Stimulated activated CD8-positive, alpha-beta memory T cell treated with anti-CD3 and anti-CD28 coated beads, Interleukin-15, amount 100 ng/mL, for 1 hour (primary cell): ENCODE measurements at regions not wholly inside any gene's neighbourhood (a gene's known extent, or its start where the extent isn't known, plus 50 kb on each side); places are given as distances from the start of the nearest gene placed in this dataset.
"Not testable (repeated sequence)": the region's sequence is repeated elsewhere in the genome, so short reads cannot be mapped to it uniquely, and the experiment has no call there.

ENCODE experiments used
- DNase-seq: peaks from one replicate; pipeline ENCODE4 v3.0.0-alpha.2; 2020; ENCODE audit warnings: low read depth

- no peak for DNase-seq
Measured at GRCh38 chr3:25945836-25946235, 155.9 kb downstream of the OXSM start.

GRCh38 chr3:25952133-25952532, 162.2 kb downstream of the OXSM start:
- no peak for DNase-seq

DNA sequence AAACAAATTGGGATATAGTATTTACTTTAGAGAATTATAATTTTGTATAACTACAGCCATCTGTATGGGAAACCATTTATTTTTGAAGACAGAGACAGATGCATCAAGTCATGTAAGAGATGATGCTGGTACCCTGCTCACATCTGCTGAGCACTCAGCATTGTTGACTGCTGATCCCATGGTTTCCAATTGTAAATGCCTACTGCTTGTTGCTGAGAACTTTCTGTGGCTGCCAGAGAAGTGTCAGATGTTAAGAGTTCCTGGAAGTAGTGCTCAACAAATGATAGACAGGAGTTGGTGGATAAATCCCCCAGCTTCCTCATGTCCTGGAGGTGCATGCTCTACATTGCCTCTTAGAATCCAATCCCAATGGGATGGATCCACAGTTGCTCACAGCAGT, 167.1 kb downstream of the OXSM start:
- no peak for DNase-seq

GRCh38 chr3:25960776-25961175, 170.9 kb downstream of the OXSM start:
- no peak for DNase-seq

- DNase-seq: no peak
Measured at GRCh38 chr3:25962255-25962654, 172.4 kb downstream of the OXSM start.

DNA sequence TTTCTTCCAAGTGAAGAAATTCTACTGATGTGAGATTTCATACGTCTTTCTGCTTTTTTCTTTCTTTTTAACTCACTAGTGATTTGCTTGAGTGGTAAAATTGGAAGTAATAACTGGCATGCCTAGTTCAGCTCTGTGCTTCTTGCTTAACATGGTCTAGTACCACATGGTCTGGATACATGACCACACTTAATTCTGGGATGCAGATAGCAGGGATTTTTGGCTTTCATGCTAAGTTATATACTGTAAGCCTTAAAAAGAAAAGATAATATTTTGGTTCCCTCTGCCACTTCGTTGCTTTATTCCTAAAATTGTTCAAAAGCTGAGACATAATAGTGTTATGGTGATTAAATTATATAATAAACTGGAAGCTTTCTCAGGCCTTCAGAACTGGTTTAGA, 174.3 kb downstream of the OXSM start:
- DNase-seq: no peak

DNA sequence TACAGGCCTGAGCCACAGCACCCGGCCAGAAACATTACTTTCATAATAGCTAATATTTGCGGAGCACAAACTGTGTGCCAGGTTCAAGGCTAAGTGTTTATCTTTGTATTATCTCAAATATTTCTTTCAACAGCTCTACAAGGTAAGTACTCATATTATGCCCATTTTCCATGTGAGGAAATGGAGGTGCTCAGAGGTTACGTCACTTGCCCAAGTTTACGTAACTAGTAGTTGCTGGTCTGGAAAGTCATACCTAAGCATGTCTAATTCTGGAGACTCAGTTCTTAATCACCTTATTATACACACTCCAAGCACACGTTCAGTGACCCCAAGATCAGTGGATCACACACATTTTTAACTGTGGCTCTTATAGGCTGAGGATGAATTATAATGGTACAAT, 177.5 kb downstream of the OXSM start:
- DNase-seq: no peak

GRCh38 chr3:25971736-25972135, 181.8 kb downstream of the OXSM start:
- no peak for DNase-seq

DNA sequence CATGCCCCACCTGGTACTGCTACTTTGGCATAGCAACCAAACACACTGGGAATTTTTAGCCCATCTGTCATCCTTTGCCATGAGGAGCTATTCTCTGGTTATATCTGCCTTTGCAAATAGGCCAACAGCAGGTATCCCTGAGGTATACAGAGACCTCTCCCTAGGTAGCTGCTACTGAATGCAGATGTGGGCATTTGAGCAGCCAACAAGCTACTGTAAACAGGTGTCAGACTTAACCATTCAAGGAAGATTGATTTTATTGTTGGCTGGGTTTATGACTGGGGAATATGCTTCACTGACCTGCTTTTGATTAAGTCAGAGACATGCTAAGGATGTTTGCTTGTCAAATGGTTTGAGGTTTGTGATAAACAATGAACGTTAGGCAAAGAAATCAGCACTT, 183.2 kb downstream of the OXSM start:
- DNase-seq: no peak

GRCh38 chr3:25982756-25983155, 192.9 kb downstream of the OXSM start:
- DNase-seq: no peak

GRCh38 chr3:25985621-25986020, 195.7 kb downstream of the OXSM start:
- no peak for DNase-seq

DNA sequence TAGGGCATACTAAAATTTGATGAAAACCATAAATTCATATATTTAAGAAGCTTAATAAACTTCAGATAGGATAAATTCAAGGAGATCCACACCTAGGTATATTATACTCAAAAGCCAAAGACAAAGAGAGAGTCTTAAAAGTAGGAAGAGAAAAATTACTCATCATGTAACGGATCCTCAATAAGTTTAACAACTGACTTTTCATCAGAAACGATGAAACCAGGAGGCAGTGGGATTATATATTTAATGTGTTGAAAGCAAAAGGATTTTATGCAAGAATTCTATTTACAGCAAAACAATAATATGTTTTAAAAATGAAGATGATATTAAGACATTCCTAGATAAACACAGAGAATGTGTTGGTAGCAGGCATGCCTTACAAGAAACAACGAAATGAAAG, 202.7 kb downstream of the OXSM start:
- no peak for DNase-seq

GRCh38 chr3:26004172-26004571, 214.3 kb downstream of the OXSM start:
- no peak for DNase-seq

- DNase-seq: no peak
Measured at GRCh38 chr3:26011276-26011675, 221.4 kb downstream of the OXSM start.

GRCh38 chr3:26012241-26012745, 222.4 kb downstream of the OXSM start:
- no peak for DNase-seq

DNA sequence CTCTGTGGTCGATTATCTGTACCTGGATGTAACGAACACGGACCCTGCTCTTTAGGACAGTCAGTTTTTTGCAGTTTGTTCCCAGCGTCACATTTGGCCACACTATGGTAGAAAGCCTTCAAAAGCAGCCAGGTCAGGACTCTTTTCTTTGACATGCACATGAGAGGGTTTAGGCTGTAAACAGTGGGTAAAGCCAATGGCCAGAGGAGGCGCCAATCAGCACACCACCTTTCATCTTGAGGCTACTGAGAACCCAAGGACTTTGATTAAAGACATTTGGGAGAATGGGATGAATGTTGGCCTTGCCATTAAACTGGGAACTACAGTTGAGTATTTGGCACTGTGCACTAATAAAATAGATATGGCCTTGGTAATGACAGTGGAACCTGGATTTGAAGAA, 225.9 kb downstream of the OXSM start:
- DNase-seq: no peak

- DNase-seq: no peak
Measured at GRCh38 chr3:26018889-26019288, 229.0 kb downstream of the OXSM start.

DNA sequence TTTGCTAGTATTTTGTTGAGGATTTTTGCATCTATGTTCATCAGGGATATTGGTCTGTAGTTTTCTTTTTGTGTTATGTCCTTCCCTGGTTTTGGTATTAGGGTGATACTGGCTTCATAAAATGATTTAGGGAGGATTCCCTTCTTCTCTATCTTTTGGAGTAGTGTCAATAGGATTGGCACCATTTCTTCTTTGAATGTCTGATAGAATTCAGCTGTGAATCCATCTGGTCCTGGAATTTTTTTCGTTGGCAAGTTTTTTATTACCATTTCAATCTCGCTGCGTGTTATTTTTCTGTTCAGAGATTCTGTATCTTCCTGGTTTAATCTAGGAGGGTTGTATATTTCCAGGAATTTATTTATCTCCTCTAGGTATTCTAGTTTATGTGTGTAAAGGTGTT, 234.3 kb downstream of the OXSM start:
- not testable (repeated sequence) for DNase-seq

GRCh38 chr3:26029321-26029720, 239.4 kb downstream of the OXSM start:
- DNase-seq: no peak

- DNase-seq: not testable (repeated sequence)
Measured at GRCh38 chr3:26042126-26042525, 252.2 kb downstream of the OXSM start.

- no peak for DNase-seq
Measured at GRCh38 chr3:26049951-26050350, 260.1 kb downstream of the OXSM start.

GRCh38 chr3:26050776-26051175, 260.9 kb downstream of the OXSM start:
- no peak for DNase-seq

DNA sequence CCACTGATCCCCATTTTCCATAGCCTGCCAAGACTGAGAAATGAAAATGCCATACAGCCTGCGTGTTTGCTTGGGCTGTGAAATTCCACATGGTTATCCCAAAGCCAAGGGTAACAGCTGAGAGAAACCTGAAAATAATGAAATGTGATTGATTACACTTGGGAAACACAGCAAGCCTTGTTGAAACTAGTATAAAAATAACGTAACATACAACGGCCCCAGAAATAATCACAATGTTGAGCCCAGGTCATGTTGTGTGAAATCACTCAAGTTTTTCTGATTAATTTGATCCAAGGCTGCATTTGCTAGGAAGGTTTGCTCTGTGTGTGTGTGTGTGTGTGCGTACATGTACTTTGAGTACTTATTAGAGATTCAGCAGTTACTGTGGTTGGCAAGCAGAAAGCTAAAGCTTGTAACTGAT, 269.0 kb downstream of the OXSM start:
- no peak for DNase-seq

- DNase-seq: no peak
Measured at GRCh38 chr3:26061947-26062346, 272.1 kb downstream of the OXSM start.

- no peak for DNase-seq
Measured at GRCh38 chr3:26064297-26064696, 274.4 kb downstream of the OXSM start.
